MM.1S (cell line): ENCODE measurements at regions not wholly inside any gene's neighbourhood (a gene's known extent, or its start where the extent isn't known, plus 50 kb on each side); places are given as distances from the start of the nearest gene placed in this dataset.
"Not testable (repeated sequence)": the region's sequence is repeated elsewhere in the genome, so short reads cannot be mapped to it uniquely, and the experiment has no call there.

ENCODE experiments used
- EZH2 ChIP-seq: fragments of 300-600 bp; sonication (generic); optimal IDR thresholded peaks from 2 replicates; pipeline ENCODE3; 2017; ENCODE audit warnings: low read depth, mild to moderate bottlenecking, antibody characterized with exemption, low read length, mixed read lengths
- TF ChIP-seq, protein P1 (sequence below): fragments of 300-600 bp; sonication (generic); IDR thresholded peaks from 2 replicates; pipeline ENCODE4 v1.5.1; 2016; ENCODE audit warnings: antibody characterized with exemption, low read length, mixed read lengths

GRCh38 chr2:37755961-37756559 lies 84.6 kb upstream of the CDC42EP3 start:
- TF ChIP-seq EZH2: not testable (repeated sequence)
- TF ChIP-seq, protein P1, sequence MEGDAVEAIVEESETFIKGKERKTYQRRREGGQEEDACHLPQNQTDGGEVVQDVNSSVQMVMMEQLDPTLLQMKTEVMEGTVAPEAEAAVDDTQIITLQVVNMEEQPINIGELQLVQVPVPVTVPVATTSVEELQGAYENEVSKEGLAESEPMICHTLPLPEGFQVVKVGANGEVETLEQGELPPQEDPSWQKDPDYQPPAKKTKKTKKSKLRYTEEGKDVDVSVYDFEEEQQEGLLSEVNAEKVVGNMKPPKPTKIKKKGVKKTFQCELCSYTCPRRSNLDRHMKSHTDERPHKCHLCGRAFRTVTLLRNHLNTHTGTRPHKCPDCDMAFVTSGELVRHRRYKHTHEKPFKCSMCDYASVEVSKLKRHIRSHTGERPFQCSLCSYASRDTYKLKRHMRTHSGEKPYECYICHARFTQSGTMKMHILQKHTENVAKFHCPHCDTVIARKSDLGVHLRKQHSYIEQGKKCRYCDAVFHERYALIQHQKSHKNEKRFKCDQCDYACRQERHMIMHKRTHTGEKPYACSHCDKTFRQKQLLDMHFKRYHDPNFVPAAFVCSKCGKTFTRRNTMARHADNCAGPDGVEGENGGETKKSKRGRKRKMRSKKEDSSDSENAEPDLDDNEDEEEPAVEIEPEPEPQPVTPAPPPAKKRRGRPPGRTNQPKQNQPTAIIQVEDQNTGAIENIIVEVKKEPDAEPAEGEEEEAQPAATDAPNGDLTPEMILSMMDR: not testable (repeated sequence)
